Astrocyte (in vitro differentiated cells and primary cell): ENCODE measurements at regions not wholly inside any gene's neighbourhood (a gene's known extent, or its start where the extent isn't known, plus 50 kb on each side); places are given as distances from the start of the nearest gene placed in this dataset.

Experiments used
- DNase-seq: peaks from one replicate; pipeline ENCODE4 v3.0.0-alpha.2; 2010; ENCODE audit warnings: low read depth
- FAIRE-seq: peaks from 2 replicates; lab custom pipeline; 2011; peaks lifted over from hg19 to GRCh38; lab: Jason Lieb, UNC
- H2AFZ ChIP-seq: 2 replicates; pipeline ENCODE4 v1.6.0; 2012; ENCODE audit warnings: low read depth, low read length, inconsistent platforms
- H3K27ac ChIP-seq: 2 replicates; pipeline ENCODE4 v1.5.1; 2011; ENCODE audit warnings: low read depth, low read length, inconsistent platforms
- H3K27me3 ChIP-seq: 2 replicates; pipeline ENCODE4 v1.6.0; 2011; ENCODE audit warnings: low read length, inconsistent platforms; ENCODE audit not compliant: insufficient read depth
- H3K36me3 ChIP-seq: 2 replicates; pipeline ENCODE4 v1.5.1; 2011; ENCODE audit warnings: low read length, inconsistent platforms; ENCODE audit not compliant: insufficient read depth
- H3K4me1 ChIP-seq: 2 replicates; pipeline ENCODE4 v1.5.1; 2011; ENCODE audit warnings: low read length, inconsistent platforms; ENCODE audit not compliant: insufficient read depth
- H3K4me2 ChIP-seq: 2 replicates; pipeline ENCODE4 v1.6.0; 2012; ENCODE audit warnings: low read length, inconsistent platforms
- H3K4me3 ChIP-seq: 2 replicates; pipeline ENCODE4 v1.5.1; 2011; ENCODE audit warnings: low read depth, mild to moderate bottlenecking, low read length, inconsistent platforms; ENCODE audit not compliant: insufficient read depth
- H3K79me2 ChIP-seq: 2 replicates; pipeline ENCODE4 v1.6.0; 2012; ENCODE audit warnings: mild to moderate bottlenecking, low read length, inconsistent platforms; ENCODE audit not compliant: insufficient read depth
- H3K9ac ChIP-seq: 2 replicates; pipeline ENCODE4 v1.6.0; 2012; ENCODE audit warnings: mild to moderate bottlenecking, low read length, inconsistent platforms
- H3K9me3 ChIP-seq: 2 replicates; pipeline ENCODE4 v1.5.1; 2012; ENCODE audit warnings: low read depth, mild to moderate bottlenecking, low read length, inconsistent platforms; ENCODE audit not compliant: insufficient read depth
- H4K20me1 ChIP-seq: 2 replicates; pipeline ENCODE4 v1.6.0; 2012; ENCODE audit warnings: low read length, inconsistent platforms; ENCODE audit not compliant: insufficient read depth
- H3K27ac Mint-ChIP-seq: one replicate; pipeline ENCODE4 v1.8.0; 2021; ENCODE audit warnings: mild to moderate bottlenecking, mixed read lengths; ENCODE audit not compliant: unreplicated experiment
- H3K27me3 Mint-ChIP-seq: one replicate; pipeline ENCODE4 v1.8.0; 2021; ENCODE audit warnings: low read depth, mixed read lengths; ENCODE audit not compliant: unreplicated experiment
- H3K36me3 Mint-ChIP-seq: one replicate; pipeline ENCODE4 v1.8.0; 2021; ENCODE audit warnings: low read depth, mixed read lengths; ENCODE audit not compliant: unreplicated experiment
- H3K4me1 Mint-ChIP-seq: one replicate; pipeline ENCODE4 v1.8.0; 2021; ENCODE audit warnings: low read depth, mixed read lengths; ENCODE audit not compliant: unreplicated experiment
- H3K4me3 Mint-ChIP-seq: one replicate; pipeline ENCODE4 v1.8.0; 2021; ENCODE audit warnings: mild to moderate bottlenecking, moderate library complexity, mixed read lengths; ENCODE audit not compliant: unreplicated experiment
- H3K9me3 Mint-ChIP-seq: one replicate; pipeline ENCODE4 v1.8.0; 2021; ENCODE audit warnings: mild to moderate bottlenecking, mixed read lengths; ENCODE audit not compliant: unreplicated experiment
- EZH2 ChIP-seq: IDR thresholded peaks from 2 replicates; pipeline ENCODE4 v1.6.1; 2012; ENCODE audit warnings: mild to moderate bottlenecking, low read length, inconsistent platforms; ENCODE audit not compliant: insufficient read depth
- TF ChIP-seq, protein P1 (sequence below): IDR thresholded peaks from 2 replicates; pipeline ENCODE4 v1.5.1; 2011; ENCODE audit warnings: low read depth, mild to moderate bottlenecking, inconsistent platforms, low read length, moderate library complexity; ENCODE audit not compliant: insufficient read depth

DNA sequence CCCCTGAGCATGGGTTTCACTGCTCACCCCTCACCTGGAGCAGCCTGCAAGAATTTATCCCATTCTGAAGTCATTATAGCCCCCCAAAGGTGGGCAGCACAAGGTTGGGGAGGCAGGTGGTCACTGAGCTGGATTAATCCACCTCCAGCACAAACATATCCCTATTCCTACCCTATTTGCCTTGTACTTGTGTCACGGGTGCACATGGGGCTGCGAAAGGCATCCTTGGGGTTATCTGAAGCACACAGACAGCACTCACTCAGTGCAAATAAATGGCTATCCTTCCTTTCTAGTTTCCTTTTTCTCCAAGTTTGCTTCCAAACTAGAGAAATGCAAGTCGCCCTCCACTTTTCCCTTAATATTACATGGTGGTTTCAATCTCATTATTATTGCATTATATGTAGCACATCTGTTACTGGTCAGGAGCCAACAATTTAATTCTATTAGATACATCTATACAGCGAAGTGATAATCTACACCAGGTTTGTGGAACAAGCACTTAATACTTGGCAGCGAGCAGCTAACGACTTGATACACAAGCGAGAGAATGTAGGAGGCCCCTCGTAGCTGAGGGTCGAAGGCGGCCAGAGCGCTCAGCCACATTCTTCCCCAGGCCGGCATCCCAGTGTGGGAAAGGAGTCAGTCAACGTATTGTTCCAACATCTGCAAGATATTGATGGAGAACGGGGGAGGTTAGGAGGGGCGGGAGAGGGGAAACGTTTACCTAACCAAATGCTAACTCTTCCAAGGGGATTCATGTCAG, 121.3 kb upstream of the HABP2 start:
- Histone ChIP-seq H3K4me2 (no peak overlapping the region), H3K27me3 (peaks cover 9% of the 10 kb centered on the region), H3K4me3 (no peak overlapping the region), H3K9ac (no peak overlapping the region), H3K9me3 (no peaks in the 10 kb centered on the region), H3K36me3 (no peaks in the 10 kb centered on the region), H3K4me1 (no peaks in the 10 kb centered on the region), H4K20me1 (no peaks in the 10 kb centered on the region), H3K79me2 (no peaks in the 10 kb centered on the region), H3K27ac (no peak overlapping the region), H2AFZ (no peak overlapping the region)
- Mint-ChIP-seq H3K4me1 (no peaks in the 10 kb centered on the region), H3K9me3 (peaks cover 10% of the 10 kb centered on the region), H3K27ac (no peak overlapping the region), H3K36me3 (no peaks in the 10 kb centered on the region), H3K27me3 (peaks cover 17% of the 10 kb centered on the region), H3K4me3 (no peak overlapping the region)
- FAIRE-seq (no peak), DNase-seq (no peak)
- TF ChIP-seq, protein P1, sequence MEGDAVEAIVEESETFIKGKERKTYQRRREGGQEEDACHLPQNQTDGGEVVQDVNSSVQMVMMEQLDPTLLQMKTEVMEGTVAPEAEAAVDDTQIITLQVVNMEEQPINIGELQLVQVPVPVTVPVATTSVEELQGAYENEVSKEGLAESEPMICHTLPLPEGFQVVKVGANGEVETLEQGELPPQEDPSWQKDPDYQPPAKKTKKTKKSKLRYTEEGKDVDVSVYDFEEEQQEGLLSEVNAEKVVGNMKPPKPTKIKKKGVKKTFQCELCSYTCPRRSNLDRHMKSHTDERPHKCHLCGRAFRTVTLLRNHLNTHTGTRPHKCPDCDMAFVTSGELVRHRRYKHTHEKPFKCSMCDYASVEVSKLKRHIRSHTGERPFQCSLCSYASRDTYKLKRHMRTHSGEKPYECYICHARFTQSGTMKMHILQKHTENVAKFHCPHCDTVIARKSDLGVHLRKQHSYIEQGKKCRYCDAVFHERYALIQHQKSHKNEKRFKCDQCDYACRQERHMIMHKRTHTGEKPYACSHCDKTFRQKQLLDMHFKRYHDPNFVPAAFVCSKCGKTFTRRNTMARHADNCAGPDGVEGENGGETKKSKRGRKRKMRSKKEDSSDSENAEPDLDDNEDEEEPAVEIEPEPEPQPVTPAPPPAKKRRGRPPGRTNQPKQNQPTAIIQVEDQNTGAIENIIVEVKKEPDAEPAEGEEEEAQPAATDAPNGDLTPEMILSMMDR, result no peak
- TF ChIP-seq EZH2, result no peak

DNA sequence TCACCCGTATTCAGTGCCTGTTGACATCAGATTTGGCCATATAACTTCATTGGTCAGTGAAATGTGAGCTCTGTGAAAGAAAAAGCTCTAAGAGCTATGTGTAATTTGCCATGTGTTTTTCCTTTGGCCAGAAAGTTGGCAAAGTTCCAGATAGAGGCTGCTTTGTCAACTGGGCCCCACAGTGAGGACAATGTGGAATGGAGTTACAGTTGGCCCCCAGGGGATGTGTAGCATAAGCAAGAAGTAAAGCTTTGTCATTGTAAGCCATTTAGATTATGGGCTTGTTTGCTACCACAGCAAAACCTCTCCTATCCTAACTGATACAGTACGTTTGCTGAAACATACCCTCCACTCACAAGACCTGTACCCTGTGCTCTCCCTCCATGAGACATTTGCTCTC, 119.1 kb upstream of the HABP2 start:
- FAIRE-seq (no peak), DNase-seq (no peak)
- peaks cover 12% of the 10 kb centered on the region for H3K27me3 ChIP-seq
- TF ChIP-seq EZH2, result no peak
- TF ChIP-seq, protein P1, result no peak
- no peaks in the 10 kb centered on the region for H3K4me1 ChIP-seq
- H4K20me1 ChIP-seq, result no peaks in the 10 kb centered on the region
- no peak overlapping the region for H3K27ac Mint-ChIP-seq
- no peak overlapping the region for H2AFZ ChIP-seq
- H3K4me1 Mint-ChIP-seq, result no peaks in the 10 kb centered on the region
- no peak overlapping the region for H3K27ac ChIP-seq
- H3K9me3 ChIP-seq, result no peaks in the 10 kb centered on the region
- H3K36me3 ChIP-seq, result no peaks in the 10 kb centered on the region
- H3K27me3 Mint-ChIP-seq, result peaks cover 8% of the 10 kb centered on the region
- H3K9ac ChIP-seq, result no peak overlapping the region
- no peak overlapping the region for H3K4me3 Mint-ChIP-seq
- no peak overlapping the region for H3K4me2 ChIP-seq
- no peak overlapping the region for H3K4me3 ChIP-seq
- H3K79me2 ChIP-seq, result no peaks in the 10 kb centered on the region
- H3K9me3 Mint-ChIP-seq, result peaks cover 10% of the 10 kb centered on the region
- H3K36me3 Mint-ChIP-seq, result no peaks in the 10 kb centered on the region

DNA sequence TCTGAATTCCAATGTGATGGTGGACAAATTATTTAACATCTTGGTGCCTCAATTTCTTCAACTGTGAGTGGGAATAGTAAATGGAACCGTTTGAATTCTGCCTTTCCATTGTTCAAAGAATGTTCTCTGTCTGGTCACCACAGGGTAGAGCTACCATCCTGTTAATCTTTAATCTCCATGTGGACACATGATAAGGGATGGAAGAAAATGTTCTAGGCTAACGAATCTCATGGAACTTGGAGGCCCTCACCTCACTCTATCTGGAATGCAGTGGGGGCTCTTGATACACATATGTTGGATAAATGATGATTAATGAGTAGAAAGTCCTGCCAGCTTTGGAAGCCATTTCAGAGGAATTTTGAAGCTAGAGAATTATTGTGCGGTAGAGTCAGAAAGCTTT, 118.5 kb upstream of the HABP2 start:
- Histone ChIP-seq H3K79me2 (no peaks in the 10 kb centered on the region), H3K4me2 (no peak overlapping the region), H3K4me3 (no peak overlapping the region), H4K20me1 (no peaks in the 10 kb centered on the region), H3K36me3 (no peaks in the 10 kb centered on the region), H2AFZ (no peak overlapping the region), H3K9me3 (no peaks in the 10 kb centered on the region), H3K27me3 (peaks cover 12% of the 10 kb centered on the region), H3K27ac (no peak overlapping the region), H3K9ac (no peak overlapping the region), H3K4me1 (no peaks in the 10 kb centered on the region)
- no peaks in the 10 kb centered on the region for H3K36me3 Mint-ChIP-seq
- H3K4me3 Mint-ChIP-seq, result no peak overlapping the region
- no peaks in the 10 kb centered on the region for H3K4me1 Mint-ChIP-seq
- DNase-seq (no peak), FAIRE-seq (no peak)
- peaks cover 10% of the 10 kb centered on the region for H3K9me3 Mint-ChIP-seq
- no peak overlapping the region for H3K27ac Mint-ChIP-seq
- TF ChIP-seq, protein P1, result no peak
- H3K27me3 Mint-ChIP-seq, result peaks cover 4% of the 10 kb centered on the region
